Esophagus muscularis mucosa (tissue), 4 donors: ENCODE measurements at regions not wholly inside any gene's neighbourhood (a gene's known extent, or its start where the extent isn't known, plus 50 kb on each side); places are given as distances from the start of the nearest gene placed in this dataset.

Experiments used
- DNase-seq: peaks from one replicate; pipeline ENCODE4 v3.0.0-alpha.2; 2017; ENCODE audit errors: extremely low spot score
- H3K27ac ChIP-seq, 4 donors: fragments of 200-600 bp; sonication (generic); replicated peaks in 1 of 4; 1 replicate in 3 of 4; 2 replicates in 1 of 4; pipeline ENCODE4 v1.5.1; 2016 to 2019; ENCODE audit warnings: mild to moderate bottlenecking in 1 of 4
- H3K27me3 ChIP-seq, 4 donors: fragments of 200-600 bp; sonication (generic); one replicate each; pipeline versions ENCODE4 v1.5.1 to v1.6.0; 2016 to 2019
- H3K36me3 ChIP-seq, 4 donors: fragments of 200-600 bp; sonication (generic); one replicate each; pipeline ENCODE4 v1.5.1; 2016 to 2019
- H3K4me1 ChIP-seq, 4 donors: fragments of 200-600 bp; sonication (generic); one replicate each; pipeline ENCODE4 v1.5.1; 2016 to 2019
- H3K4me3 ChIP-seq, 4 donors: fragments of 200-600 bp; sonication (generic); 1 replicate in 2 of 4; 2 replicates in 2 of 4; pipeline ENCODE4 v1.5.1; 2016 to 2019; ENCODE audit warnings: mild to moderate bottlenecking in 4 of 4, moderate library complexity in 1 of 4
- H3K9me3 ChIP-seq, 4 donors: fragments of 200-600 bp; sonication (generic); 1 replicate in 3 of 4; 2 replicates in 1 of 4; pipeline ENCODE4 v1.5.1; 2016 to 2019
- CTCF ChIP-seq, 3 experiments: fragments of 200-600 bp in 2 of 3; fragments of 450-650 bp in 1 of 3; sonication (generic) in 2 of 3; IDR thresholded peaks; one replicate each; pipeline ENCODE4 v1.5.1; 2017 to 2019; ENCODE audit warnings: antibody characterized with exemption in 3 of 3, mild to moderate bottlenecking in 2 of 3, moderate library complexity in 1 of 3
- EP300 ChIP-seq: sonication (generic); formaldehyde crosslinking; IDR thresholded peaks from one replicate; pipeline ENCODE4 v1.6.1; 2017; ENCODE audit warnings: antibody characterized with exemption
- POLR2A ChIP-seq: fragments of 450-650 bp; IDR thresholded peaks from one replicate; pipeline ENCODE4 v1.6.1; 2017; ENCODE audit warnings: antibody characterized with exemption, moderate library complexity, mild to moderate bottlenecking, low read depth
- POLR2AphosphoS5 ChIP-seq, 2 donors: sonication (generic); formaldehyde crosslinking; IDR thresholded peaks; one replicate each; pipeline ENCODE4 v1.6.1; 2017; ENCODE audit warnings: antibody characterized with exemption in 2 of 2
- WGBS: methylation state at CpG from one replicate; pipeline ENCODE4 v1.1.5; 2018; 5-methylcytosine and 5-hydroxymethylcytosine counted together
- intact Hi-C: fragments of 100-400 bp; cut with DNase I; formaldehyde crosslinking; loops from one replicate; pipeline ENCODE4 v1.15.1; 2023

GRCh38 chr19:29278716-29279115 lies 65.8 kb upstream of the UQCRFS1 start:
- 60% methylated on average over 3 of the region's 3 CpGs for WGBS
- DNase-seq: no peak
- TF ChIP-seq EP300 (no peak), POLR2A (no peak), CTCF (IDR thresholded peaks at IDR 0.05) (no peak), POLR2AphosphoS5 (IDR thresholded peaks at IDR 0.05) (no peak)
- Histone ChIP-seq H3K36me3 (no peaks in the 10 kb centered on the region), H3K4me3 (no peak overlapping the region), H3K9me3 (no peaks in the 10 kb centered on the region), H3K27me3 (peaks cover 0 to 62% (median 0%) of the 10 kb centered on the region in 4 donors), H3K4me1 (no peaks in the 10 kb centered on the region), H3K27ac (no peak overlapping the region)
- intact Hi-C loops: no loop called here

GRCh38 chr19:29283366-29283765 lies 70.4 kb upstream of the UQCRFS1 start:
- intact Hi-C loops: no loop called here
- peaks cover 0 to 9% (median 6%) of the 10 kb centered on the region in 4 donors for H3K4me1 ChIP-seq
- H3K27ac ChIP-seq: no peak overlapping the region
- H3K9me3 ChIP-seq: no peaks in the 10 kb centered on the region
- H3K4me3 ChIP-seq: no peak overlapping the region
- TF ChIP-seq CTCF (IDR thresholded peaks at IDR 0.05) (no peak), EP300 (no peak), POLR2AphosphoS5 (IDR thresholded peaks at IDR 0.05) (no peak), POLR2A (no peak)
- 47% methylated on average over 3 of the region's 3 CpGs for WGBS
- DNase-seq: no peak
- no peaks in the 10 kb centered on the region for H3K36me3 ChIP-seq
- H3K27me3 ChIP-seq: peaks cover 0 to 32% (median 0%) of the 10 kb centered on the region in 4 donors

- intact Hi-C loops: no loop called here
- Histone ChIP-seq H3K27me3 (peaks cover 0 to 35% (median 0%) of the 10 kb centered on the region in 4 donors), H3K27ac (no peak overlapping the region)
Observed at GRCh38 chr19:29285187-29285687, 72.3 kb upstream of the UQCRFS1 start.

GRCh38 chr19:29285878-29286277 lies 72.9 kb upstream of the UQCRFS1 start:
- Histone ChIP-seq H3K9me3 (no peaks in the 10 kb centered on the region), H3K4me1 (peaks cover 0 to 9% (median 6%) of the 10 kb centered on the region in 4 donors), H3K4me3 (no peak overlapping the region), H3K27ac (no peak overlapping the region), H3K27me3 (peaks cover 0 to 29% (median 0%) of the 10 kb centered on the region in 4 donors), H3K36me3 (no peaks in the 10 kb centered on the region)
- intact Hi-C loops: no loop called here
- WGBS: 33% methylated on average over 6 of the region's 6 CpGs
- no peak for DNase-seq
- TF ChIP-seq CTCF (IDR thresholded peaks at IDR 0.05): peak in 1 of 3 experiments; percentile 4
- TF ChIP-seq POLR2A: no peak
- no peak for TF ChIP-seq POLR2AphosphoS5 (IDR thresholded peaks at IDR 0.05)
- no peak for TF ChIP-seq EP300

More at GRCh38 chr19:29285187-29285687, 72.3 kb upstream of the UQCRFS1 start:
- Histone ChIP-seq H3K36me3 (no peaks in the 10 kb centered on the region), H3K4me1 (peaks cover 0 to 9% (median 6%) of the 10 kb centered on the region in 4 donors), H3K4me3 (no peak overlapping the region), H3K9me3 (no peaks in the 10 kb centered on the region)
- no peak for DNase-seq
- no peak for TF ChIP-seq POLR2AphosphoS5 (IDR thresholded peaks at IDR 0.05)
- 66% methylated on average over 6 of the region's 6 CpGs for WGBS

GRCh38 chr19:29287061-29287460 lies 74.1 kb upstream of the UQCRFS1 start:
- H3K4me1 ChIP-seq: peaks cover 0 to 9% (median 6%) of the 10 kb centered on the region in 4 donors
- no peak for DNase-seq
- no peaks in the 10 kb centered on the region for H3K36me3 ChIP-seq
- H3K9me3 ChIP-seq: no peaks in the 10 kb centered on the region
- H3K4me3 ChIP-seq: no peak overlapping the region
- 53% methylated on average over 4 of the region's 4 CpGs for WGBS
- no peak overlapping the region for H3K27ac ChIP-seq
- intact Hi-C loops: no loop called here
- peaks cover 0 to 27% (median 0%) of the 10 kb centered on the region in 4 donors for H3K27me3 ChIP-seq
- TF ChIP-seq CTCF (IDR thresholded peaks at IDR 0.05) (no peak), EP300 (no peak), POLR2AphosphoS5 (IDR thresholded peaks at IDR 0.05) (no peak), POLR2A (no peak)
